SK-N-SH treated with all-trans-retinoic acid at 6 μM for 48 hours (cell line): ENCODE measurements at regions not wholly inside any gene's neighbourhood (a gene's known extent, or its start where the extent isn't known, plus 50 kb on each side); places are given as distances from the start of the nearest gene placed in this dataset.

Experiments used
- ATAC-seq: fragments of 200-7000 bp; cut with Tn5 transposase; 3 replicates; pipeline ENCODE4 v1.9.1; 2020; ENCODE audit warnings: mild to moderate bottlenecking, moderate library complexity
- ARNTL ChIP-seq: fragments of 450-650 bp; formaldehyde crosslinking; IDR thresholded peaks from 2 replicates; pipeline ENCODE4 v1.5.0; 2020; ENCODE audit warnings: low read depth, mild to moderate bottlenecking, moderate library complexity, borderline replicate concordance
- BACH2 ChIP-seq: fragments of 250-450 bp; sonication (Bioruptor Pico); IDR thresholded peaks from 2 replicates; pipeline ENCODE4 v1.9.0; 2021; ENCODE audit warnings: mild to moderate bottlenecking, borderline replicate concordance
- CREB5 ChIP-seq: fragments of 250-450 bp; sonication (Bioruptor Pico); IDR thresholded peaks from 2 replicates; pipeline ENCODE4 v1.5.1; 2020; ENCODE audit warnings: low read depth, mild to moderate bottlenecking, moderate library complexity
- CSDC2 ChIP-seq: fragments of 250-450 bp; sonication (Bioruptor Pico); IDR thresholded peaks from 2 replicates; pipeline ENCODE4 v1.5.0; 2020; ENCODE audit warnings: mild to moderate bottlenecking, moderate library complexity
- CSRNP3 ChIP-seq: fragments of 250-450 bp; sonication (Bioruptor Pico); IDR thresholded peaks from 2 replicates; pipeline ENCODE4 v1.5.1; 2021; ENCODE audit warnings: mild to moderate bottlenecking, moderate library complexity
- ESRRG ChIP-seq: fragments of 250-450 bp; sonication (Bioruptor Pico); IDR thresholded peaks from 2 replicates; pipeline ENCODE4 v1.6.1; 2021; ENCODE audit warnings: mild to moderate bottlenecking
- GLIS3 ChIP-seq: fragments of 250-450 bp; sonication (Bioruptor Pico); IDR thresholded peaks from 2 replicates; pipeline ENCODE4 v1.5.0; 2020; ENCODE audit warnings: mild to moderate bottlenecking, moderate library complexity
- ISL1 ChIP-seq: fragments of 250-450 bp; sonication (Bioruptor Pico); IDR thresholded peaks from 2 replicates; pipeline ENCODE4 v2.1.2; 2022; ENCODE audit warnings: mild to moderate bottlenecking, moderate library complexity
- OSR1 ChIP-seq: fragments of 250-450 bp; sonication (Bioruptor Pico); IDR thresholded peaks from 2 replicates; pipeline ENCODE4 v1.8.0; 2022; ENCODE audit warnings: moderate library complexity, mild to moderate bottlenecking, inconsistent platforms
- PATZ1 ChIP-seq: fragments of 250-450 bp; sonication (Bioruptor Pico); IDR thresholded peaks from 2 replicates; pipeline ENCODE4 v1.8.0; 2020; ENCODE audit warnings: mild to moderate bottlenecking, moderate library complexity, borderline replicate concordance
- POU6F1 ChIP-seq: fragments of 250-450 bp; sonication (Bioruptor Pico); IDR thresholded peaks from 2 replicates; pipeline ENCODE4 v1.8.0; 2021; ENCODE audit warnings: low read depth, mild to moderate bottlenecking, moderate library complexity, borderline replicate concordance
- RARB ChIP-seq: fragments of 250-450 bp; sonication (Bioruptor Pico); IDR thresholded peaks from 2 replicates; pipeline ENCODE4 v1.8.0; 2021; ENCODE audit warnings: mild to moderate bottlenecking, moderate library complexity
- SNAI2 ChIP-seq: fragments of 250-450 bp; sonication (Bioruptor Pico); IDR thresholded peaks from 2 replicates; pipeline ENCODE4 v1.5.0; 2020; ENCODE audit warnings: mild to moderate bottlenecking, moderate library complexity
- TCF4 ChIP-seq: fragments of 250-450 bp; sonication (Bioruptor Pico); IDR thresholded peaks from 2 replicates; pipeline ENCODE4 v1.8.0; 2021; ENCODE audit warnings: mild to moderate bottlenecking, moderate library complexity, borderline replicate concordance
- TOX ChIP-seq: fragments of 250-450 bp; sonication (Bioruptor Pico); IDR thresholded peaks from 2 replicates; pipeline ENCODE4 v1.8.0; 2021; ENCODE audit warnings: mild to moderate bottlenecking, moderate library complexity, borderline replicate concordance
- TSHZ2 ChIP-seq: fragments of 250-450 bp; sonication (Bioruptor Pico); IDR thresholded peaks from 2 replicates; pipeline ENCODE4 v1.5.0; 2020; ENCODE audit warnings: mild to moderate bottlenecking, moderate library complexity
- ZC3H10 ChIP-seq: fragments of 250-450 bp; sonication (Bioruptor Pico); IDR thresholded peaks from 2 replicates; pipeline ENCODE4 v1.5.1; 2021; ENCODE audit warnings: mild to moderate bottlenecking, moderate library complexity
- ZFP3 ChIP-seq: fragments of 250-450 bp; sonication (Bioruptor Pico); IDR thresholded peaks from 2 replicates; pipeline ENCODE4 v1.5.0; 2020; ENCODE audit warnings: mild to moderate bottlenecking, moderate library complexity
- ZFP30 ChIP-seq: fragments of 450-650 bp; formaldehyde crosslinking; IDR thresholded peaks from 2 replicates; pipeline ENCODE4 v1.5.0; 2022; ENCODE audit warnings: mild to moderate bottlenecking, moderate library complexity
- ZNF565 ChIP-seq: fragments of 450-650 bp; formaldehyde crosslinking; conservative IDR thresholded peaks from 2 replicates; pipeline ENCODE4 v1.5.0; 2020; ENCODE audit warnings: low read depth, mild to moderate bottlenecking, moderate library complexity
- ZNF70 ChIP-seq: fragments of 450-650 bp; formaldehyde crosslinking; IDR thresholded peaks from 2 replicates; pipeline ENCODE4 v1.5.0; 2020; ENCODE audit warnings: mild to moderate bottlenecking, moderate library complexity
- ZNF8 ChIP-seq: fragments of 450-650 bp; formaldehyde crosslinking; IDR thresholded peaks from 2 replicates; pipeline ENCODE4 v1.5.0; 2020; ENCODE audit warnings: mild to moderate bottlenecking, moderate library complexity

- ATAC-seq, result no peak
These were observed 1031.5 kb upstream of the CNTNAP5 start for GRCh38 chr2:122993592-122993991.

GRCh38 chr2:122999258-122999657 lies 1025.8 kb upstream of the CNTNAP5 start:
- ATAC-seq, result no peak
- no peak for TF ChIP-seq ZFP30 (CRISPR knock-in tag)
- no peak for TF ChIP-seq ARNTL
- TF ChIP-seq TOX (CRISPR knock-in tag), result no peak
- TF ChIP-seq TSHZ2 (CRISPR knock-in tag), result no peak
- no peak for TF ChIP-seq POU6F1 (CRISPR knock-in tag)
- no peak for TF ChIP-seq OSR1 (CRISPR knock-in tag)
- TF ChIP-seq SNAI2 (CRISPR knock-in tag), result no peak
- TF ChIP-seq ZC3H10 (CRISPR knock-in tag), result no peak
- no peak for TF ChIP-seq ZNF70 (CRISPR knock-in tag)
- no peak for TF ChIP-seq TCF4 (CRISPR knock-in tag)
- TF ChIP-seq ZNF8, result no peak
- TF ChIP-seq PATZ1 (CRISPR knock-in tag), result no peak

More at GRCh38 chr2:122993592-122993991, 1031.5 kb upstream of the CNTNAP5 start:
- no peak for TF ChIP-seq RARB (CRISPR knock-in tag)
- TF ChIP-seq ARNTL, result no peak
- no peak for TF ChIP-seq ZC3H10 (CRISPR knock-in tag)
- TF ChIP-seq OSR1 (CRISPR knock-in tag), result no peak
- TF ChIP-seq BACH2 (CRISPR knock-in tag), result no peak
- TF ChIP-seq CSRNP3 (CRISPR knock-in tag), result no peak
- TF ChIP-seq ISL1, result no peak
- no peak for TF ChIP-seq ESRRG (CRISPR knock-in tag)
- TF ChIP-seq ZNF70 (CRISPR knock-in tag), result no peak
- TF ChIP-seq ZFP3, result no peak
- no peak for TF ChIP-seq ZNF565
- TF ChIP-seq CREB5 (CRISPR knock-in tag), result no peak
- TF ChIP-seq SNAI2 (CRISPR knock-in tag), result no peak
- TF ChIP-seq ZNF8, result no peak
- TF ChIP-seq POU6F1 (CRISPR knock-in tag), result no peak
- no peak for TF ChIP-seq GLIS3 (CRISPR knock-in tag)
- no peak for TF ChIP-seq PATZ1 (CRISPR knock-in tag)
- TF ChIP-seq ZFP30 (CRISPR knock-in tag), result no peak
- TF ChIP-seq CSDC2 (CRISPR knock-in tag), result no peak
